RWPE1 (cell line): ENCODE measurements at regions not wholly inside any gene's neighbourhood (a gene's known extent, or its start where the extent isn't known, plus 50 kb on each side); places are given as distances from the start of the nearest gene placed in this dataset.

ENCODE experiments used
- CTCF ChIA-PET: fragments of 350-600 bp; sonication (Branson Sonifier 250); formaldehyde crosslinking; extraction: SDS; loops from one replicate; lab custom pipeline; 2021; lab: Yijun Ruan, JAX
- POLR2A ChIA-PET: fragments of 400-600 bp; formaldehyde crosslinking; extraction: SDS; loops from one replicate; lab custom pipeline; 2020; ENCODE audit warnings: antibody characterized with exemption; ENCODE audit not compliant: low non-redundant PET; lab: Yijun Ruan, JAX
- DNase-seq: peaks from one replicate; pipeline ENCODE4 v3.0.0; 2012; ENCODE audit warnings: low spot score
- H3K27ac ChIP-seq: fragments of 450-650 bp; 2 replicates; pipeline ENCODE4 v1.5.1; 2017
- TF ChIP-seq, protein P1 (sequence below): fragments of 450-650 bp; conservative IDR thresholded peaks from 2 replicates; pipeline ENCODE4 v1.5.1; 2017; ENCODE audit warnings: low read depth, mild to moderate bottlenecking

DNA sequence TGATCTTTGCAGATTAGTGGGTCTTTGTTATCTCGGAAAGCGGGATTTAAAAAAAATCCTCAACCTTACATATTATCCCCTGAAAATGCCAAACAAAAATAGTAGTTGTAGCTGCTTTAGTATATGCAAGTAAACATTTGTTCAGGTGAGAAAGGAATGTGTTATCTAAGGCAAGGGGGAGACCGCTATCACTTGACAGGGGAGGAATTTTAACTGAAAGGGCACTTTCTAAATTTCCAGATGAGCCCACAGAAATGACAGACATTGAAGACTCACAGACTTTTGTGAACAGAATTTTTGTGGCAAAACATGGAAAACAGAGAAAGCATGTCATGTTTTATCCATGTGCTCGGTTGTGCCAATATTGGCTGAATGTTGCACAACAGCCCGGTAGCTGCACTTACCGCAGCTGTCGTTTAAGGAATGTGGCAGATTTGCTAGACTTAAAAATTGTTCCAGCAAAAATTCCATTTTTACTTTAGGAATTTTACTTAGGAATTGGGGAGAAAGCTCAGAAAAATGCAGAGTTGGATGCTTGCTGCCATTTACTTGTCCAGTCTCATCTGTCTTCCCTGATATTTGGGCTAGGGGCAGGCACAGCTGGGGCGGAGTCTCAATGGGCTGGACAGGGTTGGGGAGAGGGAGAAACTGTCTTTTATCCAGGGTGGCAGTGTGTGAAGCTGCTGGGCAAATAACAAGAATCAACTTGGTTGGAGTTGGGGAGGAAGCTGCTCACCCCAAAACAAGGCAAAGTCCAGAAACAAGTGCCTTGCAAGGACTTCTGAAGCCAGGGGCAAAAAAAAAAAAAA, 94.6 kb upstream of the RPS6KA3 start:
- DNase-seq, result no peak
- POLR2A ChIA-PET, result no interaction called here
- TF ChIP-seq, protein P1, sequence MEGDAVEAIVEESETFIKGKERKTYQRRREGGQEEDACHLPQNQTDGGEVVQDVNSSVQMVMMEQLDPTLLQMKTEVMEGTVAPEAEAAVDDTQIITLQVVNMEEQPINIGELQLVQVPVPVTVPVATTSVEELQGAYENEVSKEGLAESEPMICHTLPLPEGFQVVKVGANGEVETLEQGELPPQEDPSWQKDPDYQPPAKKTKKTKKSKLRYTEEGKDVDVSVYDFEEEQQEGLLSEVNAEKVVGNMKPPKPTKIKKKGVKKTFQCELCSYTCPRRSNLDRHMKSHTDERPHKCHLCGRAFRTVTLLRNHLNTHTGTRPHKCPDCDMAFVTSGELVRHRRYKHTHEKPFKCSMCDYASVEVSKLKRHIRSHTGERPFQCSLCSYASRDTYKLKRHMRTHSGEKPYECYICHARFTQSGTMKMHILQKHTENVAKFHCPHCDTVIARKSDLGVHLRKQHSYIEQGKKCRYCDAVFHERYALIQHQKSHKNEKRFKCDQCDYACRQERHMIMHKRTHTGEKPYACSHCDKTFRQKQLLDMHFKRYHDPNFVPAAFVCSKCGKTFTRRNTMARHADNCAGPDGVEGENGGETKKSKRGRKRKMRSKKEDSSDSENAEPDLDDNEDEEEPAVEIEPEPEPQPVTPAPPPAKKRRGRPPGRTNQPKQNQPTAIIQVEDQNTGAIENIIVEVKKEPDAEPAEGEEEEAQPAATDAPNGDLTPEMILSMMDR, result no peak
- H3K27ac ChIP-seq, result no peak overlapping the region
- CTCF ChIA-PET, result no interaction called here

DNA sequence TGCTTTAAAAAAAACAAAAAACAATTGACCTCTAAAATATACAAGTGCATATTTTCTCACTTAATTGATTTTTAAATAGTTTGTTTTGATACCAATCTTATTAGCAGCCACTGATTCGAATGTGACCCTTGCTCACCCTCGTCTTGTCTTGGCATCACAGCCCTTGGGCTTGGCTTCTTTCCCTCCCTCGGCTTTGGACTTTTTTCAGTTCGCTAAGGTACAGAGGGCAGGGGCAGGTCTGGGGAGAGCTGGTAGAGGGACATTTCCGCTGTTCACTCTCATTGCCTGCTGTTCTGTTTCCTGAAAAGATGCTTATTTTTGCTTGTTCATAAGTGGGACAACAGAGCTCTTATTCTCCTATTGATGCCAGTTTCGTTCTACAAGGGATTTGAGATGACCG, 88.5 kb upstream of the RPS6KA3 start:
- ChIA-PET CTCF (no interaction called here), POLR2A (no interaction called here)
- no peak overlapping the region for H3K27ac ChIP-seq
- no peak for DNase-seq
- TF ChIP-seq, protein P1, result no peak

DNA sequence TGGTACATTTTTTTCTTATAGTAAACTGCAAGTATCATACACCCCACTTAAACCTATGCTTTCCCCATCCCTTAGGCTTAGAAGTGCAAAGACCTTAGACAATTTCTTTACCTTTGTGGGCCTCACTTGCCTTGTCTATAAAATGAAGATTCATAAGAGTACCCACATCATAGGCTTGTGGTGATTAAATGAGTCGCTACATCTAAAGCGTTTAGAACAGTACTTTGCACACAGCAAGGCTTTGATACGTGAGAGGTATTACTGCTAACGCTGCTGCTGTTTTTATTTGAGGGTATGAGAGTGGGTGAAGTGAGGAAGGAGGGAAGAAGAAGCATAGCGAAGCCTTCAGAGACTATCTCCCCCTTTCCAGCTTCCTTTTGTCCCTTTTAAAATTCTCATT, 87.8 kb upstream of the RPS6KA3 start:
- POLR2A ChIA-PET, result no interaction called here
- no peak overlapping the region for H3K27ac ChIP-seq
- TF ChIP-seq, protein P1, result no peak
- CTCF ChIA-PET, result no interaction called here
- DNase-seq, result no peak

DNA sequence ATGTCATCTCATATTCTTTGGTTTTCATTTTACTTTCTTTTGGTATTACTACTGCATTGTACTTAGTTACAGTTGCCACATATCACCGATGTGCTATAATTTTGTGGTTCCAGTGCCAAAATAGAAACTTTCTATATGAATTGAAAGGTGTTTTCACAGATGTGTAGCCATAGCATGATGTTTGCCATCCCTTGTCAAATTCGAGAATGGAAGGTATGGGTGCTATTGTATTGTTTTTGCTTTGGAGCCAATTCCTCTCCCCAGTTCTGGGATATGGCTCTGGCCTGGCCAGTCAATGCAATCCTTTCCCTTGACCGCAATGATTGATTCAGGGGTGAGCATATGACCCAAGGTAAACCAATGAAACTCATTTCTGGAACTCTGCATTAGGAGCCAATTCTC, 86.2 kb upstream of the RPS6KA3 start:
- TF ChIP-seq, protein P1, result no peak
- DNase-seq, result no peak
- no peak overlapping the region for H3K27ac ChIP-seq
- CTCF ChIA-PET, result no interaction called here
- POLR2A ChIA-PET, result no interaction called here

DNA sequence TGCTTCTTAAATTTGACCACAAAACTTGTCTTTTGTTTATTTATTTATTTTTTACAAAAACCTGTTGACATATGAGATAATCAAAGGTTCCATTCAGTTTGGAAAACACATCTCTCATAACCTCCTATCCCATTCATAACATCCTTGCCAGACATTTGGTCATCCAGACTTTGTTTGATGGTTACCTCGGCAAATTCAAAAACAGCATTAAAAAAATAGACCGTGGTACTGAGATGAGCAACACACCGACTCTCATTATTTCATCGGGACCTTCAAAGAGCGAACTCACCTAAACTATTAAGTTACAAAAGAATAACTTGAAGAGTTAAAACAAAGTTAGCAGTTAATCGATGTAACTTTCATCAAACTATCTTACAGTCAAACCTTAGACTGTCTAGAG, 85.8 kb upstream of the RPS6KA3 start:
- ChIA-PET CTCF (no interaction called here), POLR2A (no interaction called here)
- TF ChIP-seq, protein P1, result no peak
- H3K27ac ChIP-seq, result no peak overlapping the region
- DNase-seq, result no peak

DNA sequence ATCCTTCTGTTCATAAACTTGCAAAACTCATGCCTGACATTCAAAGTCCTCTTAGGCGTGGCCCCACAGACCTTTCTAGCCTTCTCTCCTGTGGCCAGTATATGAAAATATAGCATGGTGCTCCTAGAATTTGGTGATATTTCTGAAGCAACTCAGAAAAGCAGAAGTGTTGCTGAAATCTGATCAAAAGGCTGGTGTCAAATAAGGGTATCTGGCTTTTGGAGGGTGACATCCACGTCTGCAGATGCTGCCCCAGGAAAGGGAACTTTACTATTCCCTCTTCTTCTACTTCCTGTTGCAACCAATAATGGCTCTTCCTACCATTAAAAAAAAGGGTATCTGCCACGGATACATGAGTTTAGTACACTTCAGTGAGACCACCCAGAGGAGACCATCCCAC, 83.9 kb upstream of the RPS6KA3 start:
- TF ChIP-seq, protein P1, result no peak
- CTCF ChIA-PET, result interaction anchor here (0.6 to 0.7 kb wide), 2 partner anchors 204 to 1395 kb away, joined by 3 read pairs; no protein-coding TSS in a partner anchor
- DNase-seq, result no peak

More for the DNA sequence above, 83.9 kb upstream of the RPS6KA3 start:
- POLR2A ChIA-PET, result no interaction called here
- no peak overlapping the region for H3K27ac ChIP-seq
